Left renal pelvis (tissue), 4 donors: ENCODE measurements at regions not wholly inside any gene's neighbourhood (a gene's known extent, or its start where the extent isn't known, plus 50 kb on each side); places are given as distances from the start of the nearest gene placed in this dataset.

Experiments
- DNase-seq, 4 donors: peaks; one replicate each; pipeline ENCODE4 v3.0.0-alpha.2; 2013; ENCODE audit warnings: low read depth in 4 of 4, low spot score in 3 of 4

DNA sequence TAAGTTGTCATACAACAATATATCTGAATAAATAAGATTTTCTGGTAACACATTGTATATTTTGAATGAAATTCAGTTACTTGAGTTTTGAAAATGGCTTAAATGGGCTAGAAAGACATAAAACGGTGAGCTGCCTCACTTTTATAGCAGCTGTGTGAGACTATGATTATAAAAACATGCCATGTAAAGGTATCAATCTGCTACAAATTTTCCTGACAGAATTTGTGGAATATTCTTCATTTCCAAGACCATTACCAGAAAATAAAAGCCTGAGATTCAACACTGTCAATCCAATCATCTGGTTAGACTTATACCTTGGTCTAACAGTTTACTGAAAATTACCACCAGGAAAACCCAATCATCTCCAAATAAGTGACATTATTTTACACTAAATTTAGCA lies 181.1 kb downstream of the SPCS3 start:
- no peak for DNase-seq

DNA sequence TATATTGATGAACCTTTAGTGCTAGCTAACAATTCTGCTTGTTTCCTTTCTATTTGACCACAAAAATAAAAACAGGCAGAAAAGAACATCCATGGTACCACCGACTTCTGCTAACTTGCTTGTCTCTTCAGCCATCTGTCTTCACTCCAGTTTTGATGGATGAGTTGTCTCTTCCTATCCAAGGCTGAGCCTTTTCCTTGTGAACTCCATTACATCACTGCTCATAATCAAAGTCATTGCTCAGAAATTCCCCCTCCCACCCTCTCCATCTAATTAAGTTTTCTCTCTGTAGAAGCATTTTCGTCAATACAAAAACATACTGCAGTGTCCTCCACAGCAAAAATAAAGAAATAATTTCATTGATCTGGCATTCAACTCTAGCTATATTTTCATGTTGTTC lies 184.4 kb downstream of the SPCS3 start:
- no peak for DNase-seq

DNA sequence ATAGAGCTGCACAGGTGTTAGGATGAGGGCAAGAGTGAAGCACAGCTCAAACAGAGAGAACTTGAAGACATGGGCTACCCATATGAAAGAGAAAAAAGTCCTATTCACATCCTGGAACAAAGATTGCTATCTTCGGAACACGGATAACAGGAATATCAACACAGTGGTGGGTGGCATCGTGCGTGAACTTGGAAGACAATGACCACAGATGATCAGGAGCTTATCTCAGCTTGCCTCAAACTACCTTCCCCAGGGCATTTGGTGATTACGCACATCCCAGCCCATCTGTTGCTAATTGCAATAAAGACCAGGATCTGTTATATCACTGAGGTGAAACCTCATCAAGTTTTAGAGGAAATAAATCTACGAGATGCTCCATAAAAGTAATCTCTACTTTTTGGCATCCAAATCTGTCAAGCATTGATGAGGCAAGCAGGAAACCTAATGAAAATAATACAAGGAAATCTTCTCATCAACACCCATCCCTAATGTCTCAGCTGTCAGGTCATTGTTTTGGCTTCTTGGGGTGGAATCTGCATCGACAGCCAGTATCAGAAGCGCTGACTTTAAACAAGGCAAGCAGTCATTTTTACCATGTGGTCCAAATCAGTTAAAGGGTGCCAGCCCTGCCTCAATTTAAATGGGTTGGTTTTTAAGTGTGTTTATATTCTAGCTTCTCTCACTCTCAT lies 188.2 kb downstream of the SPCS3 start:
- DNase-seq: no peak

DNA sequence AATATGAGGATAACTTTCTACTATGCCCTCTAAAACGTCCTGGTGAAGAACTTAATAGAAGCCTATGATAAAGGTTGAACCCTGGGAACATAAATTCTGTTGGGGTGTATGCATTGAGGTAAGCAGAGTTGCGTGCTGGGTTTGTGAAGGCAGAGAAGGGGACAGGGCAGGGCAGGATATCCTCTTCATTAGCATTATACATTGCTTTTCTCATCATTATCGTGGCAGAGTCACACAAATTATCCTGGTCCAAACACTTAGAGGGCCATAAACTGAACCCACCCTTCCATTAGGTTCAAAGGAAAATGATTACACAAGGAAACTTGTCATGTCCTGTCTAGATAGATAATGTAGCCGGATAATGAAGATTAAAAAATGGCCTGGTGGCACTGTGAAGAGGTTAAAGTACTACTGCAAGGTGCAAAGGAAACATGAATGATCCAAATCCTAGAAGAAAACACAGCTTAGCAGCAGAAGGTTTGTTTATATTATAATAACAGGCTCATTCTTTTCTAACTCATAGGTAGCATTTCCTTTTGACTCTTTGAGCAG lies 189.1 kb downstream of the SPCS3 start:
- DNase-seq: no peak

DNA sequence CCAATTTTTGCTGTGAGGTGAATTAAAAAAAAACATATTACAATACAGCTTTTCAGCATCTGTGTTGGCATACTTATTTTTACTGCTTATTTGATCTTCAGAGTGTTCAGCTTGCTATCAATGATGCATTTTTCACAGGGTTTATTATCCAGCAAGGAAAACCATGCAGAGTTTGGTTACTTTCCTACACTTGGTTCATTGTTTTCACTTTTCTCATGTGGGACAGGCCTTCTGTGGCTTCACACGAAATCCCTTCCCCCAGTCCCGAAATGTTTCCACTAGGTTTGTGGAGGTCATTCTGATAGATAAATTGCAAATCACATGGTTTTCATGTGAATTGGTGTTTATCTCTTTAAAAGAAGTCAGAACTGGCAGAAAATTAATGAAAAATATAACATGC lies 205.8 kb downstream of the SPCS3 start:
- no peak for DNase-seq

DNA sequence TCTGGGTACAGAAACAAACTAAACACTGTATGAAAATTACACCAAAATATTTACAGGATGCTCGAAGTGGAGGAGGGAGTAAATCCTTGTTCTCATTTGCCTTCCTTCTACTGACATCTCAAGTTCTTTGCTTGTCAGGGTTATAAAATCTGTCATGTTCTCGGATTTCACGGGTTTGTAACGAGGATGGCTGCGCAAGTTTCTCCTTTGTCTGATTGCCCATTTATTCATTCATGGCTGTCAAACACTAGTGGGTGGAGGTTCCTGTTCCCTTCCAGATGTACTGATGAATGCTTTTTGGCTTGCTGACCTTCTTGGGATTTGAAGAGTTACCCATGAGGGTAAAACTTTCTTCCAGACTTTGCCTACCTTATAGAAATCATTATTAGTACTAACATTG lies 206.9 kb downstream of the SPCS3 start:
- DNase-seq: peak in 2 of 4 donors; percentile 6 to 44

DNA sequence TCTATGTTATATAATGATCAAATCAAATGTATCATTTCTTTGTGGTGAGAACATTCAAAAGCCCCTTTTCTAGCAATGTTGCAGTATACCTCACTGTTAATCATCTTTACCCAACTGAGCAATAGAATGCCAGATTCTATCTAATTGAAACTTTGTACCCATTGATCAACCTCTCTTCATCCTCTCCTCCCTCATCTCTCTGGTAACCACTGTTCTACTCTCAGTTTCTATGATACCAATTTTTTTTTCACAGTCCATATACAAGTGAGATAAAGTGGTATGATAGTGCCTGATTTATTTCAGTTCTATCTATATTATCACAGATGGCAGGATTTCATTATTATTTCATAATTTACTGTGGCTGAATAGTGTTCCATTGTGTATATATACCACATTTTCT lies 209.8 kb downstream of the SPCS3 start:
- no peak for DNase-seq

DNA sequence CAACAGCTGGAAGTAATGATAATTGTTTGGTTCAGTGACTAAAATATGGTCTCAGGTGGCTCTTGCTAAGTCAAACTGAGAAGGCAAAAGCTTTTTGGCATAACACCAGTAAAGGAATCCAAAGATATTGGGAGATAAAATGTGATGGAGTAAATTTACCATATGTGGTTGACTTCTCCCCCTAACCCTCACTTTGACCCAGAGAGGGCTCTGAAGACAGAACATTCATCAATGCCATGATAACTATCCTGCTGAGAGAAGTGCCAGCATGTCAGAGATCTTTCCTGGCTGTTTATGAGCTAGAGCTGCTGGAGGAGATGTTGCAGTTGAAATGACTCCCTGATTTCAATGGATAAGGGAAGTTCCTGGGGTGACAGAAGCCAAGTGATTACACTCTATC lies 213.4 kb downstream of the SPCS3 start:
- DNase-seq: no peak

DNA sequence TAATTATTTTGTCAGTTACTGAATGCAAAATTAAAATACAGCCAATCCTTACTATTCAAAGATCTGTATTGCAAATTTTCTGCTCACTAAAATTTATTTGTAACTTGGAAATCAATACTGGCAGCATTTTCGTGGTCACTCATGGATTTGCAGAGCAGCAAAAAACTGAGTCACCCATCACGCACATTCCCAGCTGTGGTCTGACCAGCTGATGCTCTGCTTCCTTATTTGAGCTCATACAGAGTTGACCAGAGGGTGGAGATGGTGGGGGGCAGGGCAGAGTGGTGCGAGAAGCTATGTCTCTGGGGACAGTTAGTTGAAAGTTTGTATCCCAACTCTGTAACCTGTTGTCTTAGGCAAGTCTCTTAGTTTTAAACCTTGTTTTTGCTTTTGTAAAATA lies 214.8 kb downstream of the SPCS3 start:
- DNase-seq: no peak

DNA sequence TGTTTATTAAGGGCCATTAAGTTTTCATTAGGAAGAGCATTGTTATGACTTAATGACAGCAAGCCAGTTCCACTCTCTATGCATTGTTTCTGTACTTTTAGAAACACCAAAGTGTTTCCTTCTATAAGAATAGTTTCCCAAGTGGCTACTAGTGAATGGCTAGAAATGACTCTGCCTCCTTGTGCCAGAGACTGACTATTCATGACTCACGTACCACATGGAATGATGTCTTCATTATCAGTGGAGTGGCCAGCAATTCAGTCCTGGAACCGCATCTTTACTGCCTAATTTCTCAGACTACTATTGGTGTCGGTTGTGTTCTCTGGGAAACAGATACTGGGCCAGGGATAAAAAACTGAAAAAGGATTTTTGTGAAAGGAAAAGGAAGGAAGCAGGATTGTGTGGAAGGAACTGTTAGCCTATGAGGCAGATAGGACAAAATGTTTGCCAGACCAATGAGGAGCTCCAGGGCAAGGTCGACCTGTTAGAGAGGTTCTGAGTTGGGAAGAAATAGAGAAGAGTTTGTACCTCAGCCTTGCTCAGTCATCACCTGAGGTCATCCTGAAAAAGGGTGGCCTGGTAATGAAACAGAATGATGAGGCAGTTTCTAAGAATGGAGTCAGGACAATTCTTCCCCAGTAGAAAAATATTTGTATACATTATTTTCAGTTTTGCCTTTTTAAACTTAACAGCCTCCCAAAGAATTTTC lies 218.6 kb downstream of the SPCS3 start:
- DNase-seq: no peak

DNA sequence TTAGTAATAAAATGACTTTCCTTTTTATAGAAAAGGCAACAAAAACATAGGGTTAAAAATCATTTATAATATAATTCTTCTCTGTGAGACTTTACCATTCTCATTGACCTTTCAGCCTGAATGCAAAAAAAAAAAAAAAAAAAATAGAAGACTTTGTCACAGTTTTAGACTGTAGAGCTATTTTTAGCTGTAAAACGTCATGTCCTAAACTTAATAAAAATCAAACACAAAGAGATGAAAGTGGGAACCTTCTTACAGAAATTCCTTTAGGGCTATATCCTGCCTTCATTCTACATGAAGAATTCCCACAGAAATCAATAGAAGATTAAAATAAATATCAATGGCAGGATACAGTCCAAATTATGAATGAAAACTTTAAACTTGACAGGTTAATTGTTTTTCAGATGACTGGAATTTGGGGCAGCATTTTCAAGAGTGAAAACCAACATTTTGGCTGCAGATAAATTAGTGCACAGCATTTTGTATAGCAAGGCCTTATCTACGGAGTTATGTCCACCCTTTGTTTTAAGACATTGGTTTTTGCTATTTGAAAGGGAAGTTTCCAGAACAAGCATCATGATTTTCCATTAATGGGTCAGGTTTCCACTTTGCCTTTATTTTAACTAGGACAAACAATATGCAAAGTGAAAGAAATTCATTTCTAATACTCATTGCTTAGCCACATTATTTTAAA lies 219.5 kb downstream of the SPCS3 start:
- DNase-seq: no peak

DNA sequence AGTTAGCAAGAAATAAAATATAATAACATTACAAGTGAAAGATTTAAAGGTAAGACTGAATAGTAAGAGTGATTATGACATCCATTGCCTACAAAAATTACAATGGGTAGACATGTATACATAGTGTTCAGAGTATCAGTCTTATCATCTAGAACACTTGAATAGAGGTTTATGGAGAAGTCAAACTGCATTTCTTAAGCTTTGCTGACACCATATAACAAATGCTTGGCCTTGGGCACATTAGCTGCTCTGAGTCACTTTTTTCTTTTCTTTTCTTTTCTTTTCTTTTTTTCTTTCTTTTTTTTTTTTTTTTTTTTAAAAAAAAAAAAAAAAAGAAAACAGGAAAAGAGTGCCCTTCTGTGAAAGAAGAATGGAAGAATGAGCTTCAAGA lies 220.0 kb downstream of the SPCS3 start:
- DNase-seq: no peak

DNA sequence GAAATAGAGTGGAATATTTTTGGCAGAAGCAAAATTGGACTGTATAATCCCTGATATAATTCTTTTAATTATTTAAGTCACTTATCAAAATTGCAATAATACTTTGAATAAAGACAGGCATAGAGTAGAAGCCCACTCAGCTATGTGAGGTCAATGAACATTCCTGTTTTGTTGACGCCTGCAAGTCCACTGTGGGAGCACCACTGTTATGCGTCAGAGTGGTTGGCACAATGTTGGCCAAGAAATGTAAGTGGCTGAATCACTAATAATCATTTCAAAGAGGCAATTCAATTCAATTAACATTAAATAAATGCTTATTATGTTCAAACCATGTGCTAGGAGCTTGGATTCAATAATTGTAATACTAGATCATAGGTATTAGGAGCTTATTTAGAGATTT lies 221.0 kb downstream of the SPCS3 start:
- DNase-seq: no peak

DNA sequence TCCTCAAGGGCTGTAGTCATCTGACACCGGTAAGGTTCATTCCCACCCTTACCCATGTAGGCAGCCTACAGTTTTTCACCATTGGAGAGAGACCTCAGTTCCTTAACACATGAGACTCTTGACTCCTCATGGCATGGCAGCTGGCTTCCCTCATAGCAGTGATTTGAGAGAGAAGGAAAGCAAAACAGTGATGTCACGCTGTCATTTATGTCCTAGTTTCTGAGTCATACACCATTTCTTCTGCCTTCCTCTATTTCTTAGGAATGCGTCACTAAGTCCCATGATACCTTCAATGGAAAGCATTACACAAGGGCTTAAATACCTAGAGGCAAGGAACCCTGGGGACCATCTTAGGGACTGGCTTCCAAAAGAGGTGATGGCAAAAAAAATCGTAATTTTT lies 226.1 kb downstream of the SPCS3 start:
- no peak for DNase-seq

DNA sequence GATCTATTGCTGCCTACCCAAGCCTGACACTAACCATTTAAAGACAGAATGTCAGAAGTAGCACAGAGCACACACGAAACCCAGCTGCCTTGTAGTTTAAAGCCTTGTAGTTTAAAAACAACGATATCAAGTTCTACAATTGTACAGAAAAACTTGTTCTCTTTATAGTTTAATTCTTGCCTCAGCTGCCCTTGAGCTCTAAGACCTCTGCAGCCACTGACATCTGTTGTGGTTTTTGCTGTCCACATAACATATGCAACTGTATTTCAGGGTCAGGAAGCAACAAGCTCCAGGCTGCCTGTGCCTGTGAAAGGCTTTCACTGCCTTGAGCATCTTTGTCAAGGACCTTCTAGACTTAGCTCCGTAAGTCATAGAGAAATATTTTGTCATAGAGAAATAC lies 227.2 kb downstream of the SPCS3 start:
- no peak for DNase-seq

DNA sequence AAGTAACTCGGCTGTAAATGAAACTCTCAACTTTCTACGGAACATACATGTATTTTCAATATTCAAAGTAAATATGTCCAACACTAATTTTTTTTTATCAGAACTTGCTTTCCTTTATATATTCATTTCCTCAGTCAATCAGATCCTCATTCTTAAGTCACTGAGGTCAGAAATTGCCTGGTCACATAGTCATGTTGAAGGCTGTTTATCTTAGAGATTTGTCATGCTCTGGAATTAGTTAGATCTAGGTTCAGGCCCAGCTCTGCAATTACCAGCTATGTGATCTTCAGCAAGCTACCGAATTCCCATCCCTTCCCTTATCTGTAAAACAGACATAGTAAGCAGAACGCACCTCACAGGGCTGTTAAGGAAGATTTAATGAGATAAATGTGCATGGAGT lies 228.8 kb downstream of the SPCS3 start:
- DNase-seq: no peak

DNA sequence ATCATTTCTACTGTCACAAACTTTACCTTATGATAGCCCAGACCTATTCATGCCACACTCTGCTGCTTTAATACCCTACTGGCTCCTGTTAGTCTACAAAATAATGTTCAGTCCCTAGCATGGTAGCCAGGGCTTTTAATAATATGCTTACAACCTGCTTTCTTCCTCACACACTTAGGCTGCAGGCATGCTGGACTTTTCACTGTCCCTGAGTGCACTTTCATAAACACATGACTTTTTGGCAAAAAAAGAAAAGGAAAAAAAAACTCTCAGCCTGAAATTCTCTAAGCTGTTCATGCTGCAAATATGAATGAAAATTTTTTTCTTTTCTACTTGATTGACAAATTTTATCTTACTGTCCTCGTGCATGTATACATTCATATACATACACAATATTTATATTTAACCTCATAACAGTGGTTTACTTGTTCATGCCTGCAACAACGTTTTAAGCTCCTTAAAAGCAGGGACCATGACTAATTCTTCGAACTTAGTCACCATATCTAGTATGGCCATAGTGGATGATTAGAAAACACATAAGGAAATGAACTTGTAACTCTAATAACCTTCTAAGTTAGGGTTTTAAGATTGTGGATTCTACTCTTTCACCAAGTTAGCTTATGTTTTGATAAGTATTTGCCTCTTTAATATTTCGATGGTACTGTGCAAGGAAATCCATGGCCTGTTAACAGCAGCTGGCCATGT lies 229.5 kb downstream of the SPCS3 start:
- DNase-seq: no peak

DNA sequence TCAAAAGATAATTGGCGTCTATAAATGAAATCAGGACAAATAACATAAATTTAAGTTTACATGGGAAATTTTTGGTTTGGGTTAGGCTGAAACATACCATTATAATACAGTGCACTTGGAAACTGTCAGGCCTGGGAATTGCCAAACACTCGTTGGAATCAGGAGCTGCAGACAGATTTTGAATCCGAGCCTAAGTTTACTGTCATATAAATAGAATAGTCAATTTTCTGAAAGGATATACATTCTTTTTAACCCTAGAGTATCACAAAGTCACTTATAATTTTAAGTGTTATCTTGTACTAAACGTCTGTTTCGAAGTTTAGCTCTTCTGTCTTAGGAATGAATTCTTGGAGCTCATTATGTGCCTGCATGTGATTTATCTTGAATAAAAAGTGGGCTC lies 234.1 kb downstream of the VEGFC start:
- DNase-seq: no peak

DNA sequence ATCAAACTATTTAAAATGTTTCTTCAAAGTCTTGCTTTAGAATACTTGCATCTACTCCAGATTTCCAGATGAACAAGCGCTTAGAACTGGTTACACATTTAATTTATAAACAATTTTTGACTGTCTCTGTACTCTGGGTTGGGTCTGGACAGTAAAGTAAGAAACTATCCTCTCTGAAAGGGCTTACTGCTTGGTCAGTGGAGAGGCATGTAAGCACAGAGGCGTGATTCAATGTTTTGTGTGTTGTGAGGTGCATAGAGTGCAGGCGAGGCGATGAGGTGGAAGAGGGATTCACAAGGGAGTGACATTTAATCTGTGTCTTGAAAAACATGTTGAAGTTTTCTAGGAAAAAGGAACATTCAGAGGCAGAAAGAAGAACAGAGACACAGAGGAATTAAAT lies 231.4 kb downstream of the VEGFC start:
- no peak for DNase-seq

DNA sequence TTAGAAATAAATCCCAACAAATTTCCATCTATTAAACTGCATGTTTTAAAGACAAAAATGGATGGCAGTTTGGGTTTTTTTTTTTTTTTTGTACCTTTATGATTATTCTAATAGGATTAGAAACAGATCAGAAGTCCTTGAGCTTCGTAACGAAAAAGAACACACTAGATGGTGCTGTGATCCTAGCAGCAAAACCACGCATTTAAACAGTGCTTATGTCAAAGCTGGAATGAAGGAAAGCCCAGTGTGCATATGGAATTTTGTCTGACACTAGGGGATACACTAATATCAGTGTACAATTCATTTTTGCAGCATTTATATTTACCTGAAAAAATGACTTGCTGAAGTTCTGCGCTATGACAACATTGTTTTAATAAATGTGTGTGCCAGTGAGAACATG lies 229.1 kb downstream of the VEGFC start:
- DNase-seq: no peak

DNA sequence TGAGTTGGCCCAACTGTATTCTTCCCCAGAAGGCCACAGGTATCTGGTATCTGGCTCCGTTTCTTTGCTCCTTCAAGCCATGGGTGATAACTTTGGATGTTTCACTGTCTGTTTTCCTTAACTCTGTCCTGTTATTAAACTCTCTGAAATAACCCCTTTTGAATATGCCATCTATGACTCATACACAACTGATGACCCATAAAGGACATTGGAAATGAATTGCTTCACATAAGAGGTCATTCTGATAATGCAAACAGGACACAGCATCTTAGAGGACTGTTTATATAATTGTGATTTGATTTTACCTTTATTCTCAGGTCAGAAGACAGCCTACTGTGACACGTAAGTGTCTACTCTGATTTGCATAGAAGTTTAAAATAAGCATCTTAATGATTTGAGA lies 227.7 kb downstream of the VEGFC start:
- no peak for DNase-seq
